HG03457 (cell line): ENCODE measurements at regions not wholly inside any gene's neighbourhood (a gene's known extent, or its start where the extent isn't known, plus 50 kb on each side); places are given as distances from the start of the nearest gene placed in this dataset.

Experiments
- ATAC-seq: cut with Tn5 transposase; IDR thresholded peaks from one replicate; pipeline ENCODE4 v1.9.1; 2021; ENCODE audit warnings: moderate number of reproducible peaks; ENCODE audit not compliant: unreplicated experiment

GRCh38 chr13:47351798-47352197 lies 454.9 kb upstream of the HTR2A start:
- ATAC-seq: no peak

GRCh38 chr13:47350334-47351124 lies 453.7 kb upstream of the HTR2A start:
- ATAC-seq: no peak

GRCh38 chr13:47349211-47349610 lies 452.4 kb upstream of the HTR2A start:
- no peak for ATAC-seq

- ATAC-seq: no peak
Measured at GRCh38 chr13:47337781-47338507, 441.1 kb upstream of the HTR2A start.

GRCh38 chr13:47334173-47334572 lies 437.3 kb upstream of the HTR2A start:
- no peak for ATAC-seq

- no peak for ATAC-seq
Measured at GRCh38 chr13:47332149-47332548, 435.3 kb upstream of the HTR2A start.

GRCh38 chr13:47330031-47330430 lies 433.2 kb upstream of the HTR2A start:
- ATAC-seq: no peak

- no peak for ATAC-seq
Measured at GRCh38 chr13:47327861-47328260, 431.0 kb upstream of the HTR2A start.

- ATAC-seq: no peak
Measured at GRCh38 chr13:47326061-47326460, 429.2 kb upstream of the HTR2A start.

- ATAC-seq: no peak
Measured at GRCh38 chr13:47317356-47317755, 420.5 kb upstream of the HTR2A start.

- ATAC-seq: no peak
Measured at GRCh38 chr13:47310401-47310800, 413.5 kb upstream of the HTR2A start.

- ATAC-seq: no peak
Measured at GRCh38 chr13:47306991-47307390, 410.1 kb upstream of the HTR2A start.

GRCh38 chr13:47303626-47304025 lies 406.8 kb upstream of the HTR2A start:
- ATAC-seq: no peak

- no peak for ATAC-seq
Measured at GRCh38 chr13:47299304-47299703, 402.5 kb upstream of the HTR2A start.

- no peak for ATAC-seq
Measured at GRCh38 chr13:47298506-47298905, 401.7 kb upstream of the HTR2A start.

- no peak for ATAC-seq
Measured at GRCh38 chr13:47294691-47295090, 397.8 kb upstream of the HTR2A start.

- no peak for ATAC-seq
Measured at GRCh38 chr13:47291107-47291656, 394.3 kb upstream of the HTR2A start.

- ATAC-seq: no peak
Measured at GRCh38 chr13:47289567-47289966, 392.7 kb upstream of the HTR2A start.

- no peak for ATAC-seq
Measured at GRCh38 chr13:47288546-47288945, 391.7 kb upstream of the HTR2A start.

- ATAC-seq: no peak
Measured at GRCh38 chr13:47287291-47287751, 390.5 kb upstream of the HTR2A start.

GRCh38 chr13:47281991-47282390 lies 385.1 kb upstream of the HTR2A start:
- no peak for ATAC-seq

GRCh38 chr13:47279920-47280319 lies 383.1 kb upstream of the HTR2A start:
- no peak for ATAC-seq
